Anterior cingulate cortex (tissue), 58 donors: ENCODE measurements at regions not wholly inside any gene's neighbourhood (a gene's known extent, or its start where the extent isn't known, plus 50 kb on each side); places are given as distances from the start of the nearest gene placed in this dataset.

Experiments
- DNase-seq, 58 donors: peaks; one replicate each; lab custom pipeline; 2025; lab: John Stamatoyannopoulos, UW

- no peak for DNase-seq
These were observed 56.8 kb downstream of the PPP1R3C start for GRCh38 chr10:91576096-91576545.

GRCh38 chr10:91575044-91575610 is 57.7 kb downstream of the PPP1R3C start:
- DNase-seq, result peak in 37 of 58 donors; percentile 3 to 86 (median 44)

GRCh38 chr10:91574236-91574635 is 58.6 kb downstream of the PPP1R3C start:
- DNase-seq, result no peak

GRCh38 chr10:91573320-91573719 is 59.6 kb downstream of the PPP1R3C start:
- no peak for DNase-seq

- no peak for DNase-seq
These were observed 61.2 kb downstream of the PPP1R3C start for GRCh38 chr10:91571671-91572070.

- no peak for DNase-seq
These were observed 62.7 kb downstream of the PPP1R3C start for GRCh38 chr10:91570220-91570619.

GRCh38 chr10:91569522-91569921 is 63.3 kb downstream of the PPP1R3C start:
- DNase-seq, result no peak

GRCh38 chr10:91567815-91568214 is 65.1 kb downstream of the PPP1R3C start:
- DNase-seq, result no peak

GRCh38 chr10:91566115-91566514 is 66.8 kb downstream of the PPP1R3C start:
- no peak for DNase-seq

- DNase-seq, result no peak
These were observed 67.6 kb downstream of the PPP1R3C start for GRCh38 chr10:91565226-91565625.

GRCh38 chr10:91564508-91564907 is 68.4 kb downstream of the PPP1R3C start:
- DNase-seq, result no peak
